ENCODE measurements at regions not wholly inside any gene's neighbourhood (a gene's known extent, or its start where the extent isn't known, plus 50 kb on each side); places are given as distances from the start of the nearest gene placed in this dataset.

GRCh38 chr2:128663371-128664050, 344.8 kb upstream of the HS6ST1 start:
- Histone ChIP-seq H4K20me1 (replicated peaks; ENCODE audit: control insufficient read depth, extremely low read depth, insufficient read depth, low read length) (no peaks in the 10 kb centered on the region), H3K9me1 (replicated peaks; ENCODE audit: control insufficient read depth, extremely low read depth, insufficient read depth, low read length) (no peaks in the 10 kb centered on the region), H3K36me3 (ENCODE audit: control insufficient read depth in 2 of 2, extremely low read depth in 1 of 2, insufficient read depth in 2 of 2, low read length in 2 of 2) (no peaks in the 10 kb centered on the region), H3K4me2 (ENCODE audit: insufficient read depth, low read length) (no peak overlapping the region), H3K27me3 (ENCODE audit: control insufficient read depth in 2 of 2, insufficient read depth in 2 of 2, low read length in 2 of 2) (no peaks in the 10 kb centered on the region), H3K79me2 (ENCODE audit: control insufficient read depth, insufficient read depth, low read length) (no peaks in the 10 kb centered on the region), H3K9ac (replicated peaks; ENCODE audit: extremely low read depth, insufficient read depth, low read length) (no peak overlapping the region), H3K4me3 (replicated peaks in 1 of 3; ENCODE audit: insufficient read depth in 1 of 3, low read depth in 1 of 3, low read length in 3 of 3) (no peak overlapping the region), H3K4me1 (ENCODE audit: control insufficient read depth, extremely low read depth, insufficient read depth, low read length) (no peaks in the 10 kb centered on the region), H2AFZ (ENCODE audit: low read depth, low read length) (no peak overlapping the region), H3K9me3 (replicated peaks; ENCODE audit: control insufficient read depth, insufficient read depth, low read length) (no peaks in the 10 kb centered on the region), H3K27ac (ENCODE audit: insufficient read depth, low read depth, low read length) (no peak overlapping the region)
- DNase-seq (ENCODE audit: low read depth, low spot score) = no peak
- no TSS peak for BruUV-seq (replicated peaks)
- intact Hi-C loops (cut with micrococcal nuclease) (no loop called here), dilution Hi-C loops (cut with MboI; ENCODE audit: extremely low pct_ligation_motif_present, low sequenced_read_pairs) (no loop called here)
- CTCF ChIA-PET = no interaction called here
- POLR2A ChIA-PET = no interaction called here
- TF ChIP-seq GATA2 (IDR thresholded peaks at IDR 0.05; ENCODE audit: insufficient read depth, insufficient read length, low read depth, low read length) (no peak), JUN (IDR thresholded peaks at IDR 0.05; ENCODE audit: borderline replicate concordance, insufficient read depth, insufficient read length, low read depth) (no peak), POLR2A (IDR thresholded peaks at IDR 0.05; ENCODE audit: low read depth, low read length) (no peak)
- no peak for FAIRE-seq

DNA sequence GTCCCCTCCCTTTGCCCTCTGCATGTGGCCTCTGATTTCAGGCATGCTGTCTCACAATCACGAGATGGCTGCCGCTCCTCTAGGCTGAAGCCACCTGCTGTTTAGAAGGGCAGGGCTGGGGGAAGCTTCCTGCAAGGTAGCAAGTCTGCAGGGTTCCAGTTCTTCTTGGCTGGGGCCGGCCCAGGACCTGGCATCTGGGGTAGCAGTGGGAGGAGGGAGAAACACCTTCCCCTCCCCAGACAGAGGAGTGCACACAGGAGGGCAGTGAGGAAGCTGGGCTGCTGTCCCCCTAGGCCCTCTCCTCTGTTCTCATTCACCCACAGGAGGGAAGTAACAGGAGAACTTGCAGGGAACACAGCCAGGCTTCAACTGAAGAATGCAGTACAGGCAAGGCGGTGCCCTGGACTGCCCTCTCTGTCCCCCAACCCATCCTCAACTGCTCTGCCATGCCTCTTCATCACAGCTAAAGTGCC, 345.9 kb upstream of the HS6ST1 start:
- FAIRE-seq = no peak
- no peak overlapping the region for H3K4me2 ChIP-seq (ENCODE audit: insufficient read depth, low read length)
- CTCF ChIA-PET = no interaction called here

More for the DNA sequence above, 345.9 kb upstream of the HS6ST1 start:
- dilution Hi-C loops (cut with MboI; ENCODE audit: extremely low pct_ligation_motif_present, low sequenced_read_pairs) = no loop called here
- Histone ChIP-seq H2AFZ (ENCODE audit: low read depth, low read length) (no peak overlapping the region), H3K27me3 (ENCODE audit: control insufficient read depth in 2 of 2, insufficient read depth in 2 of 2, low read length in 2 of 2) (no peaks in the 10 kb centered on the region), H3K9me1 (replicated peaks; ENCODE audit: control insufficient read depth, extremely low read depth, insufficient read depth, low read length) (no peaks in the 10 kb centered on the region), H3K4me3 (replicated peaks in 1 of 3; ENCODE audit: insufficient read depth in 1 of 3, low read depth in 1 of 3, low read length in 3 of 3) (no peak overlapping the region), H3K79me2 (ENCODE audit: control insufficient read depth, insufficient read depth, low read length) (no peaks in the 10 kb centered on the region), H4K20me1 (replicated peaks; ENCODE audit: control insufficient read depth, extremely low read depth, insufficient read depth, low read length) (no peaks in the 10 kb centered on the region), H3K4me1 (ENCODE audit: control insufficient read depth, extremely low read depth, insufficient read depth, low read length) (no peaks in the 10 kb centered on the region), H3K36me3 (ENCODE audit: control insufficient read depth in 2 of 2, extremely low read depth in 1 of 2, insufficient read depth in 2 of 2, low read length in 2 of 2) (no peaks in the 10 kb centered on the region), H3K9ac (replicated peaks; ENCODE audit: extremely low read depth, insufficient read depth, low read length) (no peak overlapping the region), H3K9me3 (replicated peaks; ENCODE audit: control insufficient read depth, insufficient read depth, low read length) (no peaks in the 10 kb centered on the region), H3K27ac (ENCODE audit: insufficient read depth, low read depth, low read length) (no peak overlapping the region)
- TF ChIP-seq POLR2AphosphoS5 (IDR thresholded peaks at IDR 0.05; ENCODE audit: insufficient read depth, low read depth, low read length) (no peak), GATA2 (IDR thresholded peaks at IDR 0.05; ENCODE audit: insufficient read depth, insufficient read length, low read depth, low read length) (no peak), FOS (IDR thresholded peaks at IDR 0.05; ENCODE audit: borderline replicate concordance, insufficient read depth, low read length) (no peak), JUN (IDR thresholded peaks at IDR 0.05; ENCODE audit: borderline replicate concordance, insufficient read depth, insufficient read length, low read depth) (no peak), EZH2 (IDR thresholded peaks at IDR 0.05; ENCODE audit: borderline replicate concordance, low read depth, low read length, severe bottlenecking) (no peak), MYC (IDR thresholded peaks at IDR 0.05; ENCODE audit: low read depth, low read length) (no peak), POLR2A (IDR thresholded peaks at IDR 0.05; ENCODE audit: low read depth, low read length) (no peak), MAX (IDR thresholded peaks at IDR 0.05; ENCODE audit: insufficient read depth, insufficient read length) (no peak)
- TF ChIP-seq, protein P1, sequence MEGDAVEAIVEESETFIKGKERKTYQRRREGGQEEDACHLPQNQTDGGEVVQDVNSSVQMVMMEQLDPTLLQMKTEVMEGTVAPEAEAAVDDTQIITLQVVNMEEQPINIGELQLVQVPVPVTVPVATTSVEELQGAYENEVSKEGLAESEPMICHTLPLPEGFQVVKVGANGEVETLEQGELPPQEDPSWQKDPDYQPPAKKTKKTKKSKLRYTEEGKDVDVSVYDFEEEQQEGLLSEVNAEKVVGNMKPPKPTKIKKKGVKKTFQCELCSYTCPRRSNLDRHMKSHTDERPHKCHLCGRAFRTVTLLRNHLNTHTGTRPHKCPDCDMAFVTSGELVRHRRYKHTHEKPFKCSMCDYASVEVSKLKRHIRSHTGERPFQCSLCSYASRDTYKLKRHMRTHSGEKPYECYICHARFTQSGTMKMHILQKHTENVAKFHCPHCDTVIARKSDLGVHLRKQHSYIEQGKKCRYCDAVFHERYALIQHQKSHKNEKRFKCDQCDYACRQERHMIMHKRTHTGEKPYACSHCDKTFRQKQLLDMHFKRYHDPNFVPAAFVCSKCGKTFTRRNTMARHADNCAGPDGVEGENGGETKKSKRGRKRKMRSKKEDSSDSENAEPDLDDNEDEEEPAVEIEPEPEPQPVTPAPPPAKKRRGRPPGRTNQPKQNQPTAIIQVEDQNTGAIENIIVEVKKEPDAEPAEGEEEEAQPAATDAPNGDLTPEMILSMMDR (IDR thresholded peaks at IDR 0.05; ENCODE audit: extremely low read depth in 1 of 2, insufficient read depth in 1 of 2, low read depth in 1 of 2, low read length in 2 of 2) = no peak
- POLR2A ChIA-PET = no interaction called here
- DNase-seq (ENCODE audit: low read depth, low spot score) = no peak
- no TSS peak for BruUV-seq (replicated peaks)
- intact Hi-C loops (cut with micrococcal nuclease) = no loop called here
